ENCODE measurements at regions not wholly inside any gene's neighbourhood (a gene's known extent, or its start where the extent isn't known, plus 50 kb on each side); places are given as distances from the start of the nearest gene placed in this dataset.
A peak's percentile ranks its signal among the peaks of the same experiment; 100 is the strongest.

DNA sequence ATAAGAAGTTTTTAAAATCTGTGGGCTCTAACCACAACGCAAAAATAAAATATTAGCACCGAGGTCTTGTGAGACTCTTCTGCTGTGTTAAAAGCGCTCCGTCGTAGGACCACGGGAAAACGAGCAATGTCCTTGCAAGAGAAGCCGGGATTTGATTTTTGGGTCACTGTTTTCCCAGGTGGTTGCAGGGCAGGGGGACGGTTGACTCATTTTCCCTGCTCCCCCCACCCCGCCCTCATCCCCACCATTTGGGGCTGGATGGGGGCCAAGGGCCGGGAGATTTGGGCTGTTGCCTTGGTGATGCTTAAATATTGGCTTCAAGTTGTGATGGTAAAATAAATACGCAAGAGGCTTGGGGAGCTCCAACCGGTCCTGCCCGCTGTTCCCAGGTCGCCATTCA is 67.6 kb upstream of the SLC25A33 start:
- H3K27ac Mint-ChIP-seq: no peak overlapping the region

DNA sequence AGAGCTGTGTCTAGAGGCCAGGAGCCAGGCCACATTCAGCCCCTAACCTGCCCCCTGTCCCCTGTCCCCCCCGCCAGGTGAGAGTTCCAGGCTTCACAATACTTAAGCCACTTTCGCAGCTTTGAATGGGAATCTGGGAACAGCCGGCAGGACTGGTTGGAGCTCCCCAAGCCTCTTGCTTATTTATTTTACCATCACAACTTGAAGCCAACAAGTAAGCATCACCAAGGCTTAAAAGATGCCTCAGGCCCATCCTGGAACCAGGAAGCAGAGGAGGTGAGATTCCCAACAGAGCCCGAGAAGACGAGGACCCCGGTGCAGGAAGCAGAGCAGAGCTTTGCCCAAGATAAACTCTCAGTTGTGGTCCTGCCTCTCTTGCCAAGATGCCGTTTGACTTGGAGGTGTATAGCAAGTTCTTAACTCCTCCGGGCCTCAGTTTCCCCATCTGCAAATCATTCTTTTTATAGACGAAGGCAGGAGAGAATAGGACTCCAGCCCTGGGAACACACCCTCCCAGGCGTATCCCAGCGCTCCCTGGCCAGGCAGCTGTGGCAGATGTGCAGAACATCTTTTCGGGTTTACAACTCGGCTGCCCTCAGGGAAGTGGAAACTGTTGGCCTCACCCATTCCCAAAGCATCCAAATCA is 66.8 kb upstream of the SLC25A33 start:
- Histone ChIP-seq H3K9ac (ENCODE audit: extremely low read depth, low read length, poor library complexity, severe bottlenecking) (no peak overlapping the region), H3K27me3 (ENCODE audit: control insufficient read depth, insufficient read depth, low read length, poor library complexity, severe bottlenecking) (peaks cover 6% of the 10 kb centered on the region), H3K9me3 (ENCODE audit: control insufficient read depth, low read length) (no peaks in the 10 kb centered on the region), H3K27ac (ENCODE audit: low read depth, low read length) (no peak overlapping the region), H3K36me3 (ENCODE audit: control insufficient read depth, insufficient read depth, low read length) (no peaks in the 10 kb centered on the region), H3K4me3 (ENCODE audit: low read length) (no peak overlapping the region), H3K4me1 (ENCODE audit: control insufficient read depth, insufficient read depth, low read length) (peaks cover 4% of the 10 kb centered on the region)
- TF ChIP-seq, protein P1, sequence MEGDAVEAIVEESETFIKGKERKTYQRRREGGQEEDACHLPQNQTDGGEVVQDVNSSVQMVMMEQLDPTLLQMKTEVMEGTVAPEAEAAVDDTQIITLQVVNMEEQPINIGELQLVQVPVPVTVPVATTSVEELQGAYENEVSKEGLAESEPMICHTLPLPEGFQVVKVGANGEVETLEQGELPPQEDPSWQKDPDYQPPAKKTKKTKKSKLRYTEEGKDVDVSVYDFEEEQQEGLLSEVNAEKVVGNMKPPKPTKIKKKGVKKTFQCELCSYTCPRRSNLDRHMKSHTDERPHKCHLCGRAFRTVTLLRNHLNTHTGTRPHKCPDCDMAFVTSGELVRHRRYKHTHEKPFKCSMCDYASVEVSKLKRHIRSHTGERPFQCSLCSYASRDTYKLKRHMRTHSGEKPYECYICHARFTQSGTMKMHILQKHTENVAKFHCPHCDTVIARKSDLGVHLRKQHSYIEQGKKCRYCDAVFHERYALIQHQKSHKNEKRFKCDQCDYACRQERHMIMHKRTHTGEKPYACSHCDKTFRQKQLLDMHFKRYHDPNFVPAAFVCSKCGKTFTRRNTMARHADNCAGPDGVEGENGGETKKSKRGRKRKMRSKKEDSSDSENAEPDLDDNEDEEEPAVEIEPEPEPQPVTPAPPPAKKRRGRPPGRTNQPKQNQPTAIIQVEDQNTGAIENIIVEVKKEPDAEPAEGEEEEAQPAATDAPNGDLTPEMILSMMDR (conservative IDR thresholded peaks at IDR 0.05): no peak
- Mint-ChIP-seq H3K4me3 (no peak overlapping the region), H3K27me3 (ENCODE audit: insufficient read depth) (peaks cover 4% of the 10 kb centered on the region), H3K27ac (no peak overlapping the region), H3K4me1 (peaks cover 12% of the 10 kb centered on the region), H3K36me3 (ENCODE audit: low read depth) (no peaks in the 10 kb centered on the region), H3K9me3 (no peaks in the 10 kb centered on the region)
- WGBS, 2 experiments (ENCODE audit: insufficient coverage in 1 of 2, insufficient read length in 1 of 2): 84 to 100% methylated on average over 3 to 13 of the region's 13 CpGs
- peak; percentile 59 for DNase-seq

More for the DNA sequence above, 67.6 kb upstream of the SLC25A33 start:
- no peaks in the 10 kb centered on the region for H3K9me3 ChIP-seq (ENCODE audit: control insufficient read depth, low read length)
- peaks cover 4% of the 10 kb centered on the region for H3K4me1 ChIP-seq (ENCODE audit: control insufficient read depth, insufficient read depth, low read length)
- no peaks in the 10 kb centered on the region for H3K36me3 ChIP-seq (ENCODE audit: control insufficient read depth, insufficient read depth, low read length)
- H3K27me3 Mint-ChIP-seq (ENCODE audit: insufficient read depth): peaks cover 3% of the 10 kb centered on the region
- no peak overlapping the region for H3K27ac ChIP-seq (ENCODE audit: low read depth, low read length)
- TF ChIP-seq, protein P1 (conservative IDR thresholded peaks at IDR 0.05): no peak
- no peaks in the 10 kb centered on the region for H3K9me3 Mint-ChIP-seq
- H3K4me1 Mint-ChIP-seq: peaks cover 14% of the 10 kb centered on the region
- no peak for DNase-seq
- H3K4me3 ChIP-seq (ENCODE audit: low read length): no peak overlapping the region
- no peak overlapping the region for H3K9ac ChIP-seq (ENCODE audit: extremely low read depth, low read length, poor library complexity, severe bottlenecking)
- H3K36me3 Mint-ChIP-seq (ENCODE audit: low read depth): no peaks in the 10 kb centered on the region
- no peak overlapping the region for H3K4me3 Mint-ChIP-seq
- 90 to 93% methylated on average over 12 to 15 of the region's 15 CpGs for WGBS, 2 experiments (ENCODE audit: insufficient coverage in 1 of 2, insufficient read length in 1 of 2)
- H3K27me3 ChIP-seq (ENCODE audit: control insufficient read depth, insufficient read depth, low read length, poor library complexity, severe bottlenecking): peaks cover 6% of the 10 kb centered on the region

DNA sequence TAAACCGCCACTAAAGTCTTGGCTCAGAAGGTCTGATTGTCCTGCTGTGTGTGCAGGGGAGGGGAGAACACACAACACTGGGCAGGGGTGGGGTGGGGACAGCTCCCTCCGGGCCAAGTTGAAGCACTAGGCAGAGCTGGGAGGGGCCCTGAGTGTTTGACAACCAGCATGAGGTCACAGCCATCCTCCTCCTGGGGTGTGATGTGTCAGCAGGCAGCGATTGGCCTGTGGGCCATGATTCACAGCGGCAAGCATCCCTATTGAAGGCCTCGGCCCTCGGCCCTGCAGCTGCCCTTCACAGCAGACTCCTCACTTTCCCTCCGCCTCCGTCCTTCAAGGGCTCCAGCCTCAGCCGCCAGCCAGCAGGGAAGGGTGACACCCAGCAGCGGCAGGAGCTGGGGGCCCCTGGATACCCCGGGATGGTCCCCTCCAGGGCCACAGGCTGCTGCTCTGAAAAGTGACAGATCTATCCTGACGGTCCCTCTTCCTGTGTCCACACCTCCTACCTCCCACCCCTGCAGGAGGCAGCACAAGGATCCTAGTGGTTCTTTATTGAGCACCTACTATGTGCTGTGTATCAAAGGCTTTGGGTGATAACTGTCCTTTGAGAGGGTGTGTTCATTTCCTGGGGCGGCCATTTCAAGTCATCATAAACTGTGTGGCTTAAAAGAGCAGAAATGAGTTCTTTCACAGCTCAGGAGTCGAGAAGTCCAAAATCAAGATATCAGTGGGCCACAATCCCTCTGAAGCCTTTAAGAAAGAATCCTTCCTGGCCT is 66.0 kb upstream of the SLC25A33 start:
- Histone ChIP-seq H3K36me3 (ENCODE audit: control insufficient read depth, insufficient read depth, low read length) (no peaks in the 10 kb centered on the region), H3K9ac (ENCODE audit: extremely low read depth, low read length, poor library complexity, severe bottlenecking) (no peak overlapping the region), H3K9me3 (ENCODE audit: control insufficient read depth, low read length) (no peaks in the 10 kb centered on the region), H3K4me3 (ENCODE audit: low read length) (no peak overlapping the region), H3K27me3 (ENCODE audit: control insufficient read depth, insufficient read depth, low read length, poor library complexity, severe bottlenecking) (peaks cover 6% of the 10 kb centered on the region), H3K27ac (ENCODE audit: low read depth, low read length) (no peak overlapping the region), H3K4me1 (ENCODE audit: control insufficient read depth, insufficient read depth, low read length) (peaks cover 4% of the 10 kb centered on the region)
- no peak overlapping the region for H3K27ac Mint-ChIP-seq
- TF ChIP-seq, protein P1 (conservative IDR thresholded peaks at IDR 0.05): no peak
- WGBS, 2 experiments (ENCODE audit: insufficient coverage in 1 of 2, insufficient read length in 1 of 2): 55 to 95% methylated on average over 2 to 14 of the region's 14 CpGs
- H3K36me3 Mint-ChIP-seq (ENCODE audit: low read depth): no peaks in the 10 kb centered on the region
- no peaks in the 10 kb centered on the region for H3K9me3 Mint-ChIP-seq
- H3K27me3 Mint-ChIP-seq (ENCODE audit: insufficient read depth): peaks cover 4% of the 10 kb centered on the region
- peaks cover 12% of the 10 kb centered on the region for H3K4me1 Mint-ChIP-seq
- DNase-seq: peak; percentile 87
- no peak overlapping the region for H3K4me3 Mint-ChIP-seq
